K562 (cell line): ENCODE measurements at regions not wholly inside any gene's neighbourhood (a gene's known extent, or its start where the extent isn't known, plus 50 kb on each side); places are given as distances from the start of the nearest gene placed in this dataset.

Experiments used
- ATAC-seq: fragments of 200-7000 bp; cut with Tn5 transposase; 3 replicates; pipeline ENCODE4 v1.9.1; 2020; ENCODE audit warnings: moderate library complexity
- BruUV-seq: library from RNA; stranded (reverse); fragments of 400-500 nt; replicated peaks from 2 replicates; lab custom pipeline; 2021; lab: Mats Ljungman, UMichigan
- CTCF ChIA-PET: fragments of 300-600 bp; formaldehyde crosslinking; extraction: SDS; loops from one replicate; lab custom pipeline; 2021; ENCODE audit warnings: low intra/inter-chr PET ratio; lab: Yijun Ruan, JAX
- POLR2A ChIA-PET: fragments of 300-600, 350-650 bp; sonication (Branson Sonifier 250); formaldehyde crosslinking; extraction: SDS; loops from one replicate; lab custom pipeline; 2021; ENCODE audit warnings: antibody characterized with exemption, inconsistent platforms; lab: Yijun Ruan, JAX
- DNase-seq, 4 experiments: peaks; one replicate each; pipeline versions ENCODE4 v3.0.0 to v3.0.0-alpha.2; 2011 to 2018; ENCODE audit warnings: low spot score in 3 of 4, mixed read lengths in 3 of 4; ENCODE audit errors: extremely low read depth in 1 of 4
- FAIRE-seq: peaks from 2 replicates; lab custom pipeline; 2011; peaks lifted over from hg19 to GRCh38; lab: Jason Lieb, UNC
- H2AFZ ChIP-seq: 2 replicates; pipeline ENCODE4 v1.6.0; 2011; ENCODE audit warnings: low read depth, low read length, control low read depth, inconsistent platforms
- H3K27ac ChIP-seq: fragments of 200-600 bp; 3 replicates; pipeline ENCODE4 v1.8.0; 2011; ENCODE audit warnings: low read depth, mild to moderate bottlenecking, control low read depth, inconsistent platforms, low read length, moderate library complexity, mixed read lengths; ENCODE audit errors: extremely low read depth
- H3K27me3 ChIP-seq, 2 experiments: fragments of 300-600 bp in 1 of 2; 2 replicates in 1 of 2; 3 replicates in 1 of 2; pipeline versions ENCODE4 v1.6.0 to v1.8.0; 2011; ENCODE audit warnings: inconsistent platforms in 2 of 2, low read length in 2 of 2, mild to moderate bottlenecking in 1 of 2, mixed read lengths in 1 of 2, moderate library complexity in 1 of 2; ENCODE audit not compliant: control insufficient read depth in 2 of 2, insufficient read depth in 2 of 2
- H3K36me3 ChIP-seq: fragments of 300-600 bp; 3 replicates; pipeline ENCODE4 v1.8.0; 2011; ENCODE audit warnings: mild to moderate bottlenecking, low read length, inconsistent platforms; ENCODE audit not compliant: control insufficient read depth, insufficient read depth
- H3K4me1 ChIP-seq, 2 experiments: fragments of 200-600 bp in 1 of 2; replicated peaks in 1 of 2; 2 replicates in 1 of 2; 3 replicates in 1 of 2; pipeline versions ENCODE4 v1.5.1 to v1.8.0; 2011; ENCODE audit warnings: inconsistent platforms in 2 of 2, low read length in 2 of 2, mild to moderate bottlenecking in 1 of 2, mixed read lengths in 1 of 2, moderate library complexity in 1 of 2; ENCODE audit not compliant: control insufficient read depth in 2 of 2, insufficient read depth in 2 of 2
- H3K4me2 ChIP-seq: 2 replicates; pipeline ENCODE4 v1.6.1; 2011; ENCODE audit warnings: low read length, control low read depth, inconsistent platforms, mixed read lengths; ENCODE audit not compliant: insufficient read depth
- H3K4me3 ChIP-seq: fragments of 200-600 bp; sonication (generic), shearing (Covaris generic); 2 replicates; pipeline ENCODE4 v1.5.1; 2016; ENCODE audit warnings: control low read depth, inconsistent platforms
- H3K79me2 ChIP-seq: fragments of 200-600 bp; 3 replicates; pipeline ENCODE4 v1.8.0; 2011; ENCODE audit warnings: low read length, inconsistent platforms; ENCODE audit not compliant: control insufficient read depth, insufficient read depth
- H3K9ac ChIP-seq, 2 experiments: 2 replicates each; pipeline versions ENCODE4 v1.6.0 to v1.6.1; 2011; ENCODE audit warnings: low read depth in 2 of 2, low read length in 2 of 2, control low read depth in 1 of 2, inconsistent platforms in 1 of 2, mild to moderate bottlenecking in 1 of 2, mixed read lengths in 1 of 2; ENCODE audit not compliant: insufficient read depth in 1 of 2
- H3K9me1 ChIP-seq: one replicate; pipeline ENCODE4 v1.6.0; 2011; ENCODE audit warnings: inconsistent platforms, mild to moderate bottlenecking, low read length, moderate library complexity; ENCODE audit not compliant: control insufficient read depth, insufficient read depth
- H3K9me3 ChIP-seq: replicated peaks from 2 replicates; pipeline ENCODE4 v1.5.1; 2011; ENCODE audit warnings: low read depth, low read length, inconsistent platforms; ENCODE audit not compliant: control insufficient read depth, insufficient read depth
- H4K20me1 ChIP-seq: replicated peaks from 2 replicates; pipeline ENCODE4 v1.6.1; 2011; ENCODE audit warnings: low read length, inconsistent platforms, mixed read lengths; ENCODE audit not compliant: control insufficient read depth, insufficient read depth
- ELK1 ChIP-seq: sonication (generic); formaldehyde crosslinking; IDR thresholded peaks from 2 replicates; pipeline ENCODE4 v1.8.1; 2022; ENCODE audit warnings: missing genetic modification reagents
- FUS ChIP-seq: fragments of 200-400 bp; formaldehyde crosslinking; optimal IDR thresholded peaks from 2 replicates; pipeline ENCODE3; 2017; ENCODE audit warnings: low read depth, low read length
- PTTG1 ChIP-seq: fragments of 450-650 bp; IDR thresholded peaks from 2 replicates; pipeline ENCODE4 v1.6.1; 2016; ENCODE audit warnings: low read depth, mild to moderate bottlenecking, missing genetic modification characterization, missing compliant biosample characterization
- RBM34 ChIP-seq: fragments of 200-400 bp; formaldehyde crosslinking; IDR thresholded peaks from 2 replicates; pipeline ENCODE4 v1.6.1; 2018; ENCODE audit warnings: low read length, borderline replicate concordance; ENCODE audit not compliant: insufficient read depth
- STAT6 ChIP-seq: sonication (generic); formaldehyde crosslinking; IDR thresholded peaks from 2 replicates; pipeline ENCODE4 v1.8.1; 2023; ENCODE audit warnings: mild to moderate bottlenecking, missing genetic modification reagents
- TEAD2 ChIP-seq: fragments of 450-650 bp; IDR thresholded peaks from 2 replicates; pipeline ENCODE4 v1.6.1; 2016; ENCODE audit warnings: missing genetic modification characterization, control low read depth, missing compliant biosample characterization
- WHSC1 ChIP-seq: IDR thresholded peaks from one replicate; pipeline ENCODE4 v1.6.1; 2012; ENCODE audit warnings: low read length, control low read depth, inconsistent platforms
- ZNF384 ChIP-seq: IDR thresholded peaks from 2 replicates; pipeline ENCODE4 v1.6.1; 2012; ENCODE audit warnings: low read depth, low read length, improper control_type of control experiment
- WGBS: fragments of 100-300 bp; shearing (Covaris generic); methylation state at CpG from one replicate; pipeline ENCODE4 v1.1.6; 2016; ENCODE audit warnings: low coverage, mixed read lengths; ENCODE audit not compliant: insufficient coverage; ENCODE audit errors: missing lambda C conversion rate; 5-methylcytosine and 5-hydroxymethylcytosine counted together
- in situ Hi-C: fragments of 300-500 bp; cut with MboI; formaldehyde crosslinking; loops from 4 replicates; pipeline ENCODE4 v1.15.0; 2018; ENCODE audit warnings: inconsistent platforms, mixed read lengths
- intact Hi-C: fragments of 100-400 bp; cut with micrococcal nuclease; formaldehyde crosslinking; loops from 2 replicates; pipeline ENCODE4 v1.14.2; 2022
- TF ChIP-seq, protein P1 (sequence below): fragments of 250-450 bp; sonication (Bioruptor Pico); IDR thresholded peaks from 2 replicates; pipeline ENCODE4 v1.4.0; 2020; ENCODE audit warnings: mild to moderate bottlenecking, moderate library complexity

DNA sequence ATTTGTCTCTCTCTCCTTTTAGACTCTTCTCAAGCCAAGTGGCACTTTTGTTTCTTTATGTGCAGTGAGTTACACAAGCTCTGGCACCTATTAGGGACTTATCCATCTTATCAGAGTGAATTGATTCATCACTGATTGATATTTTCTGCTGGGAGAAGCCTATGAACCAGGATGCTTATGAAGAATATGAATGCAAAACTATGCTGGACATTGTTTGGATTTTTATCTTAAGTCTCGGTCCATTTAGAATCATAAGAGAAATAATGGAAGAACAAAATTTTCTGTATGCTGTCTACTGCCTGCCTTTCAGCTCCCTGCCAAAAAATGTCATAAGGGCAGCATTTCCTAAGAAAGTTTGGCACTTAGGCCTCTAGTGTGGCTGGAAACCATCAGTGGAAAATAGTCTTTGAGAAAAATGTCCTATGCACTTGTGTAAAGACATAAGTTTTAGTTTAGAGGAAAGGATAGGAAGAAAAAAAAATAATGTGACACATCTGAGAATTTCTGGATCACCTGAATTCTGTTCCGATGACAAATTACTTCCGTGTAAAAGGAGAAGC is 365.7 kb upstream of the MAD2L1 start:
- Histone ChIP-seq H3K27ac (no peak overlapping the region), H3K79me2 (no peaks in the 10 kb centered on the region), H3K9me3 (no peaks in the 10 kb centered on the region), H3K9ac (no peak overlapping the region), H3K9me1 (no peaks in the 10 kb centered on the region), H2AFZ (no peak overlapping the region), H3K27me3 (no peaks in the 10 kb centered on the region), H3K4me2 (no peak overlapping the region), H4K20me1 (no peaks in the 10 kb centered on the region), H3K4me1 (no peaks in the 10 kb centered on the region), H3K36me3 (no peaks in the 10 kb centered on the region), H3K4me3 (no peak overlapping the region)
- ATAC-seq: no peak
- ChIA-PET CTCF (no interaction called here), POLR2A (no interaction called here)
- WGBS: 5% methylated on average over 3 of the region's 3 CpGs
- intact Hi-C loops: no loop called here
- TF ChIP-seq PTTG1 (tag): no peak
- TF ChIP-seq STAT6 (CRISPR knock-in tag): no peak
- no peak for TF ChIP-seq RBM34
- TF ChIP-seq ZNF384: no peak
- TF ChIP-seq WHSC1: no peak
- TF ChIP-seq, protein P1, sequence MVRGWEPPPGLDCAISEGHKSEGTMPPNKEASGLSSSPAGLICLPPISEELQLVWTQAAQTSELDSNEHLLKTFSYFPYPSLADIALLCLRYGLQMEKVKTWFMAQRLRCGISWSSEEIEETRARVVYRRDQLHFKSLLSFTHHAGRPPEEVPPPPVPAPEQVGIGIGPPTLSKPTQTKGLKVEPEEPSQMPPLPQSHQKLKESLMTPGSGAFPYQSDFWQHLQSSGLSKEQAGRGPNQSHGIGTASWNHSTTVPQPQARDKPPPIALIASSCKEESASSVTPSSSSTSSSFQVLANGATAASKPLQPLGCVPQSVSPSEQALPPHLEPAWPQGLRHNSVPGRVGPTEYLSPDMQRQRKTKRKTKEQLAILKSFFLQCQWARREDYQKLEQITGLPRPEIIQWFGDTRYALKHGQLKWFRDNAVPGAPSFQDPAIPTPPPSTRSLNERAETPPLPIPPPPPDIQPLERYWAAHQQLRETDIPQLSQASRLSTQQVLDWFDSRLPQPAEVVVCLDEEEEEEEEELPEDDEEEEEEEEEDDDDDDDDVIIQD (CRISPR knock-in tag): no peak
- no peak for TF ChIP-seq FUS
- TF ChIP-seq TEAD2: no peak
- TF ChIP-seq ELK1 (CRISPR knock-in tag): no peak
- BruUV-seq: no TSS peak
- no peak for DNase-seq
- FAIRE-seq: no peak
- in situ Hi-C loops: no loop called here
